CD1c-positive myeloid dendritic cell (primary cell): ENCODE measurements at regions not wholly inside any gene's neighbourhood (a gene's known extent, or its start where the extent isn't known, plus 50 kb on each side); places are given as distances from the start of the nearest gene placed in this dataset.

Experiments used
- DNase-seq: peaks from one replicate; pipeline ENCODE4 v3.0.0-alpha.2; 2016; ENCODE audit errors: extremely low spot score

- DNase-seq: peak; percentile 53
Measured at GRCh38 chr12:19909418-19909817, 458.9 kb upstream of the PDE3A start.

- no peak for DNase-seq
Measured at GRCh38 chr12:19910681-19911080, 457.7 kb upstream of the PDE3A start.

DNA sequence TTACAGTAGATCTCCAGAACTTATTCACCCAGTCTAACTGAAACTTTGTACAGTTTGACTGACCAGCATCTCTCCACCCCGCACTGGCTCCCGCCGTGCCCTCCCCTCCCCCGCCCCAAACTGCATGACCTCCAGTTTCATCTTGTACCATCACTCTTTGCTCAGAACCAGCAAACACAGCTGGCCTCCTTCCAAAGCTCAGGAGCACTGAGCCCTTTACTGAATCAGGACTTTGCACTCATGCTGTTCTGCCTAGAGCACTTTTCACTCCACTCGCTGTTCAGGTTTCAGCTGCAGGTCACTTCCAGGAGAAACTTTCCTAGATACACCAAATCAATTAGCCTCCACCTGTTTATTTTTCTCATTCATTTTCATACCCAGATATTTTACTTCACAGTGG lies 455.3 kb upstream of the PDE3A start:
- DNase-seq: no peak

GRCh38 chr12:19915392-19916195 lies 452.7 kb upstream of the PDE3A start:
- peak; percentile 36 for DNase-seq

DNA sequence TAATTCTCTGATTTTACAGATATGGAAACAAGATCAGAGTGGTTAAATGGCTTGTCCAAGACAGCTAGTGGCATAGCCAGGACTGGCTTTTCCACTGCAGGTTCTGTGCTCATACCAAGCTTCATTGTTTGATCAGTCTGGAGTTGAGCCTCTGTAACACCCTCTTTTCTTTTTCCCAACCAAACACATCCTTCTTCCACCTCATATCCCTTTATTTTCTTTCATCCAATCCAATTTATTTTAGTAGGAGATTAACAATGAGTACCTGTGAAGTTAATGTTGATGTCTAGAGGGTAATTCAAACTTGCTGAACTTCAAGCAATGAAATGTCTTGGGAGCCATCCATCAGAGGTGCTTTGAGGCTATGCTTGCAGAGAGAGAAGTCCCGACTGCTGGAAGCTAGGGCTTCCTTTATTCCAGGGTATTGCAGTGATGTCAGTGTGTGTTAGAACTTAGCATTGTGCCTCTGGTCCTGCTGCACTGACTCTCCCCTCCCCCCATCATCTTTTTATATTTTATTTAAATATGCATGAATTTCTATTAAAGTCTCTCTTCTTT lies 452.1 kb upstream of the PDE3A start:
- no peak for DNase-seq

- no peak for DNase-seq
Measured at GRCh38 chr12:19916974-19917373, 451.4 kb upstream of the PDE3A start.

- peak; percentile 51 for DNase-seq
Measured at GRCh38 chr12:19921716-19922115, 446.6 kb upstream of the PDE3A start.

DNA sequence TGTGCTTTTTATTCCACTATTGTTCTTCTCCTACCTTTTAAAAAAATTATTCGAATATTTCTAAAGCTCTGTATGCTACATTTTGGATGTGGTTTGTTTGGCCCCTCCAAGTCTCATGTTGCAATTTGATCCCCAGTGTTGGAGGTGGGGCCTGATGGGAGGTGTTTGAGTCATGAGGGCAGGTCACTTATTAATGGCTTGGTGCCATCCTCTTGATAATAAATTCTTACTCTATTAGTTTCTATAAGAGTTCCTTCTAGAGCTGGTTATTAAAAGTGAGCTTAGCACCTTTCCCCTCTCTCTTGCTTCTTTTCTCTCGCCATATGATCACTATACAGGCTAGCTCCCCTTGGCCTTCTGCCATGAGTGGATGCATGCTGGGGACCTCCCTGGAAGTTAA lies 445.6 kb upstream of the PDE3A start:
- no peak for DNase-seq

- no peak for DNase-seq
Measured at GRCh38 chr12:19924360-19924759, 444.0 kb upstream of the PDE3A start.

GRCh38 chr12:19925841-19926240 lies 442.5 kb upstream of the PDE3A start:
- DNase-seq: no peak

DNA sequence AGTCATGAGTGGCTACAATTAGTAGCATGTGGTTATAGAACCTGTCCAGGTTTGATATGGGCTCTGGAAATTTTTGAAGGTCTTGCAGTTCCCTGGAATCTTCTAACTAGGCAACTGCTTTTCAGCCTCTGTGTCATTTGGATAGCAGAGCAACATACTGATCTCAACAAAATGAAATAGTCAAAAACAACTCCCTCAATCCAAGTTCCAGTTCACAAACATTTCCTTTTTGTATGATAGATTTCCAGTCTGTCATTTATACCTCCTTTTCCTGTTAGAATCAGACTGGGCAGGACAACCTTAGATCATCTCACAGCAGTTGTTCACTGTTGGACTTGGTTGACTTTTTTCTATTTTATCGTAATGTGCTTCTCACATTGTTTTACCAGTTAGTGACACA lies 442.1 kb upstream of the PDE3A start:
- DNase-seq: no peak

DNA sequence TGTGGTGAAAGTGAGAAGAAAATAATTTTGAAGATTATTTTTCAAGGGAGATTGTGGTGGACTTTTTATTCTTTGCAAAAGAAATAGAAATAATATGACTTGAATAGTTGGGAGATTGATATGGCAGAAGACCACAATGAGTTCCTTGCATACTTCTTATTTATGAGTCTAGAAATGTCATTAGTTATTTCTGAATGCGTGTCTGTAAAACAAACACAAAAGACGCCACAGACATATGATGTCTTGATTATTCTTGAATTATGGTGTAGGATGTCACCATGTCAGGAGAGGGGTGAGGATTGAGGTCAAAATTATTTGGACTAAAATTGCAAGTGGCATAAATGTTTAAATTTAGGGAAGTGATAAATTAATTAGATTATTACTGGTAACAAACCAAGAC lies 440.7 kb upstream of the PDE3A start:
- DNase-seq: no peak

GRCh38 chr12:19932413-19932812 lies 435.9 kb upstream of the PDE3A start:
- DNase-seq: no peak

GRCh38 chr12:19933924-19934323 lies 434.4 kb upstream of the PDE3A start:
- no peak for DNase-seq

GRCh38 chr12:19937161-19937560 lies 431.2 kb upstream of the PDE3A start:
- DNase-seq: no peak

DNA sequence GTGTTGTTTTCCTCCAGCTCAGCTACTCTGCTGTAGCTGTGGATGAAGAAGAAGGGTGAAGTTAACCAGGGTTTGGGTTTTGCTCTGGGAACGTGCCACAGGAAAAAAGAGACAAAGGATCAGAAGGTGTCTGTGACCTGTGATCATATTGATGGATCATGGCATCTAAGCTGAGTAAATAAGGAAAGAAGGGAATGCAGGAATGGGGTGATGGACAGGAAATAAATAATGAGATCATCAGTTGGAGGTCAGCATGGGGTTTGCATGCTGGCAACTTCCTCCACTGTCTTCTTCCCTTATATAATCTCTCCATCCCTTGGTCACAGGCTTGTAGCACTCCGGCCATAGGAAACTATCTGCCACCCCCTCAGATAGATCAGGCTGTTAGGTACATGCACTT lies 430.3 kb upstream of the PDE3A start:
- no peak for DNase-seq

DNA sequence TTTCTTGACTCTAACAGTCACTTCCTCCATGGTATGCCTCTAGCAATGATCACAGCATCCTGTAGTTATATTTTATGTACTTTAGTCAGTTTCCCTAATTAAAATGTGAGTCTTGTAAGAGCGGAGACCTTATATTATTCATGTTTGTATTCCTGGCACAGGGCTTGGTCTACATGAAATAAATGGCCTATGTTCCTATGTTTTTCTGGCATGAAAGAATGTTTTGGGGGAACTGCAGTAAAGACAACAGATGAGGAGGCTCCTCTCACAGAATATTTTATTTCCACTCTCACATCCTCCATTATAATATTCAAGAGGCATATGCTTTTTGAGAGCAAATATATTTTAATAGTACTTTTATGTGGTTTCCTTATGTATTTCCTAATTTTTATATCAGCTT lies 429.8 kb upstream of the PDE3A start:
- no peak for DNase-seq

DNA sequence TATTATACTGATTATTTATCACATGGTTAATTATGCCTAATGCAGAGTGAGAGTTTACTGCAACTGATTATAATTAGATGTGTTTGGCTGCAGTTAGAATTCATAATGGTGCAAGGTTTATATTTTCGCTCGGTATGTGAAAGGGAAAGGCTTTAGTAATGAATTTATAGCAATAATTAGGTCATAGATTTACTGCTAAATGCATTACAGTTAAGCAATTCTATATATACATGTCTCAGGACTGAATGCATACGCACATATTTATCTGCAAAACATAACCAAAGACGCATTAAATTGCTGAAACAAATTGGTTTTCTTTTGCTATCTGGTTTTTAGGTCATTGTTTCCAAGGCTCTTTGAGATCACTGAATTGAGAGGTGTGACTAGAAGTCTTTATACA lies 428.1 kb upstream of the PDE3A start:
- DNase-seq: no peak

- no peak for DNase-seq
Measured at GRCh38 chr12:19941096-19941495, 427.2 kb upstream of the PDE3A start.

DNA sequence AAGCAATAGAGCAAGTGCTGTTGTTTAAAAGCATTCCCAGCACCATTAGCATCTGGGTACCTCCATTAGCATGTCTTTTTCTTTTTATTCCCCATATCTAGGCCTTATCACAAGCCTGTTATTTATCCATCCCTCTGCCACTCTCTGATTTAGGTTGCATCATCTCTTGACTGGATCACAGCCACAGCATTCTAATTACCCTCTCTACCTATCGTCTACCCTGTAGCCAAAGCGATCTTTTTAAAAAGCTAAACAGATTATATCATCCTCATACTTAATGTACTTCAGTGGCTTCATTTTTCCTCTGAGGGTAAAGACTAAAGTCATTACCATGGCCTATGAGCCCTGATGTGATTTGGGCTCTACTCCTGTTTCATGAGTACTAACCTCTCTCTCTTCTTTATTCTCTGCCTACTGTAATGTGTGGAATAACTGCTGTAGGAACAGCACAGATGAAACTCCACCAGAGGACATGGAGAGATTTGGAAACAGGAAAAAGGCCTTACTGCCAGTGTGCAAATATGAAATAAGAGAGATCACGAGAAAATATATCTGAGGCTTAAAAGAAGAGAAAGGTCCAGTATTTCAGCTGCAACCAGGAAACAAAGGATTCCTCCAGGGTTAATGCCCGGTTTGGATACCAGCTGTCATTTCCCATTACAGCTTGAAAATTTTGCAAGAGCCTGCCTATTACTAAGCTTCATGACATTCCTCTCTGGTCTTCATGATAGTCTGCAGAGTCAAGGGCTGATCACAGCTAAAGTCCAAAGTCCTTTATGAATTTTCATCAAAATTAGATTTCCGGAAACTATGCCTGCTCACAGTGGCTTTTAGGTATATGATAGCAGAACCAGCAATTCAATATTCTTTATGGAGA lies 422.5 kb upstream of the PDE3A start:
- DNase-seq: no peak

GRCh38 chr12:19946550-19946949 lies 421.8 kb upstream of the PDE3A start:
- DNase-seq: no peak

- no peak for DNase-seq
Measured at GRCh38 chr12:19947344-19947743, 421.0 kb upstream of the PDE3A start.

DNA sequence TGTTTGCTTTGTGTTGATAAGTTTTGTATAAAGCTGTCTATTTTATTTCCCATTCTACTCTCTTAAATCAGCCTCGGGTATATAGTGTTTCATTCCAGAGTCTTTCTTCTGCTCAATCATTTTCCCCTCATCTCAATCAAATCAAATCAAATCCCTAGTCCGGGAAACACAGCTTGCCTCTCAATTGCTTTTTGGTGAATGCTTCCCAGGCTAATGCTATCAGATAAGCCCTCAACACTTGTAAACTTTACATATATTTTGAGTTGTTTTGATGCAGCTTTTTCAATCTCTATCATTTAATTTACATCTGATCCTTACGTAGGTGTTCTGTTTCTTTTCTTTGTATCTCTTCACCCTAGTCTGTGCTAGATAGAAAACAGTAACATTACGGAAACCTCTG lies 416.7 kb upstream of the PDE3A start:
- DNase-seq: no peak
